ENCODE measurements at regions not wholly inside any gene's neighbourhood (a gene's known extent, or its start where the extent isn't known, plus 50 kb on each side); places are given as distances from the start of the nearest gene placed in this dataset.
A peak's percentile ranks its signal among the peaks of the same experiment; 100 is the strongest.

- no peak overlapping the region for H3K4me3 ChIP-seq (ENCODE audit: low read depth, low read length)
- DNase-seq (ENCODE audit: low read depth): no peak
- TF ChIP-seq CTCF (IDR thresholded peaks at IDR 0.05; ENCODE audit: control insufficient read depth, extremely low read depth, insufficient read depth): no peak
Measured at GRCh38 chr6:168827586-168827871, 386.5 kb downstream of the SMOC2 start.

- TF ChIP-seq CTCF (IDR thresholded peaks at IDR 0.05; ENCODE audit: control insufficient read depth, extremely low read depth, insufficient read depth): no peak
- peak; percentile 15 for DNase-seq (ENCODE audit: low read depth)
- H3K4me3 ChIP-seq (ENCODE audit: low read depth, low read length): no peak overlapping the region
Measured at GRCh38 chr6:168826726-168827585, 386.0 kb downstream of the SMOC2 start.

- TF ChIP-seq CTCF (IDR thresholded peaks at IDR 0.05; ENCODE audit: control insufficient read depth, extremely low read depth, insufficient read depth): no peak
- no peak for DNase-seq (ENCODE audit: low read depth)
- no peak overlapping the region for H3K4me3 ChIP-seq (ENCODE audit: low read depth, low read length)
Measured at GRCh38 chr6:168826078-168826390, 385.1 kb downstream of the SMOC2 start.

- TF ChIP-seq CTCF (IDR thresholded peaks at IDR 0.05; ENCODE audit: control insufficient read depth, extremely low read depth, insufficient read depth): 0 out of 2 replicates have a peak, but pooled peaks have one; percentile 16
- DNase-seq (ENCODE audit: low read depth): no peak
- no peak overlapping the region for H3K4me3 ChIP-seq (ENCODE audit: low read depth, low read length)
Measured at GRCh38 chr6:168825226-168826077, 384.5 kb downstream of the SMOC2 start.

- TF ChIP-seq CTCF (IDR thresholded peaks at IDR 0.05; ENCODE audit: control insufficient read depth, extremely low read depth, insufficient read depth): no peak
- no peak overlapping the region for H3K4me3 ChIP-seq (ENCODE audit: low read depth, low read length)
- DNase-seq (ENCODE audit: low read depth): no peak
Measured at GRCh38 chr6:168823397-168824212, 382.6 kb downstream of the SMOC2 start.

GRCh38 chr6:168822376-168822775, 381.4 kb downstream of the SMOC2 start:
- no peak for TF ChIP-seq CTCF (IDR thresholded peaks at IDR 0.05; ENCODE audit: control insufficient read depth, extremely low read depth, insufficient read depth)
- no peak overlapping the region for H3K4me3 ChIP-seq (ENCODE audit: low read depth, low read length)
- no peak for DNase-seq (ENCODE audit: low read depth)

Measured in LNCaP clone FGC (cell line).